ENCODE measurements at regions not wholly inside any gene's neighbourhood (a gene's known extent, or its start where the extent isn't known, plus 50 kb on each side); places are given as distances from the start of the nearest gene placed in this dataset.

DNA sequence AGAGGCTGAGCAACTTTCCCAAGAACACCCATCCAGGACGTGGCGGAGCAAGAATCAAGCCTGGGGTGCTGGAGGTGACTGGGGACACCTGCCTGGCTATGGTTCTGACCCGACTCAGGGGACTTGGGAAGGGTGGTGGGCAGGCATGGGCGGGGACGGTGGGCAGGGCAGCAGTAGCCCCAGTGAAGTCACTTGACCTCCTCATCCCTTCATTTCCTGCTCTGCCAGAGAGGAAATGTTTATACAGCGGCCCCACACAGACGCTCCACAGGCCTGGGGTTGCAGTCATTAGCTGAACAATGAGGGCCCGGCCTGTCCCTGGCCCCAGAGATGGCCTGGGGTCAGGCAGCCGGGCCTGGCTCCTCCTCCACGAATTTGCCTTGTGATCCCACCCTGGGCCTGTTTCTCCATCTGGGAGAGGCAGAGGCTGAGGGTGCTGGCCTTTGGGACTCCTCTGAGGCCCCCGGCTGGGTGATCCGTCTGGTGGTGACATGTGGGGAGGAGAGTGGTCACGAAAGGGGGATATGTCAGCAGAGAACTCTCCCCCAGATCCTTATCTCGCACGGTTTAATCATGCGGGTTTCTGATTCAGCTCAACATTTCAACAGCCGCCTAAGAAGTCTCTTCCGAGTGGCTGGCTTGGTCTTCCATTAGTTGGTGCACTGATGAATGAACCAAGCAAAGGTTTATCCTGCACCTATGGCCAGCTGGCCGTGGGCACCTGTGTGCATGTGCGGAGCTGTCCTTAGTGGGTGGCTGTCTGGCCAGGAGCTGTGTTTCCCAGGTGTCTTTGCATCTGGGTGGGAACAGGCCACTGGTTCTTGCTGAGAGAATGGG, 175.9 kb downstream of the IRF8 start:
- no peaks in the 10 kb centered on the region for H3K27me3 ChIP-seq (ENCODE audit: insufficient read depth, poor library complexity, severe bottlenecking)
- TF ChIP-seq, protein P1, sequence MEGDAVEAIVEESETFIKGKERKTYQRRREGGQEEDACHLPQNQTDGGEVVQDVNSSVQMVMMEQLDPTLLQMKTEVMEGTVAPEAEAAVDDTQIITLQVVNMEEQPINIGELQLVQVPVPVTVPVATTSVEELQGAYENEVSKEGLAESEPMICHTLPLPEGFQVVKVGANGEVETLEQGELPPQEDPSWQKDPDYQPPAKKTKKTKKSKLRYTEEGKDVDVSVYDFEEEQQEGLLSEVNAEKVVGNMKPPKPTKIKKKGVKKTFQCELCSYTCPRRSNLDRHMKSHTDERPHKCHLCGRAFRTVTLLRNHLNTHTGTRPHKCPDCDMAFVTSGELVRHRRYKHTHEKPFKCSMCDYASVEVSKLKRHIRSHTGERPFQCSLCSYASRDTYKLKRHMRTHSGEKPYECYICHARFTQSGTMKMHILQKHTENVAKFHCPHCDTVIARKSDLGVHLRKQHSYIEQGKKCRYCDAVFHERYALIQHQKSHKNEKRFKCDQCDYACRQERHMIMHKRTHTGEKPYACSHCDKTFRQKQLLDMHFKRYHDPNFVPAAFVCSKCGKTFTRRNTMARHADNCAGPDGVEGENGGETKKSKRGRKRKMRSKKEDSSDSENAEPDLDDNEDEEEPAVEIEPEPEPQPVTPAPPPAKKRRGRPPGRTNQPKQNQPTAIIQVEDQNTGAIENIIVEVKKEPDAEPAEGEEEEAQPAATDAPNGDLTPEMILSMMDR (IDR thresholded peaks at IDR 0.05; ENCODE audit: insufficient read depth, low read length): no peak
- no peak for TF ChIP-seq POLR2AphosphoS5 (IDR thresholded peaks at IDR 0.05; ENCODE audit: low read depth)
- no peak for DNase-seq (ENCODE audit: low read depth in 1 of 2, low spot score in 1 of 2)
- no peak overlapping the region for H3K4me3 ChIP-seq (replicated peaks; ENCODE audit: insufficient read depth, low read length)
- no peak overlapping the region for H3K27ac ChIP-seq (replicated peaks)

DNA sequence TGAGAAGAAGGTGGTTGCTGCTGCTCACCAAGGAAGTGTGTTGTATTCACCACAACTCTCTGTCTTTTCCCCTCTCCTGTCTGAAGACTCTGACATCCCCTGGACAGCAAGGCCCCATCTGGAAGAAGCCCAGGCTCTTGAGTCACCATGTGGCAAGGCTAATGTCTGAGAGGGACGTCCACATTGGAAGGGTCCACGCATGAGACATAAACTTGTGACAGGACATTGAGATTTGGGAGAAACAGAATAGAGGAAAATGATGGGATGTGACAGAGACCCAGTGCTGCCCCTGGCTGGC, 176.5 kb downstream of the IRF8 start:
- DNase-seq (ENCODE audit: low read depth in 1 of 2, low spot score in 1 of 2): no peak
- no peaks in the 10 kb centered on the region for H3K27me3 ChIP-seq (ENCODE audit: insufficient read depth, poor library complexity, severe bottlenecking)
- H3K27ac ChIP-seq (replicated peaks): no peak overlapping the region
- no peak for TF ChIP-seq POLR2AphosphoS5 (IDR thresholded peaks at IDR 0.05; ENCODE audit: low read depth)
- TF ChIP-seq, protein P2, sequence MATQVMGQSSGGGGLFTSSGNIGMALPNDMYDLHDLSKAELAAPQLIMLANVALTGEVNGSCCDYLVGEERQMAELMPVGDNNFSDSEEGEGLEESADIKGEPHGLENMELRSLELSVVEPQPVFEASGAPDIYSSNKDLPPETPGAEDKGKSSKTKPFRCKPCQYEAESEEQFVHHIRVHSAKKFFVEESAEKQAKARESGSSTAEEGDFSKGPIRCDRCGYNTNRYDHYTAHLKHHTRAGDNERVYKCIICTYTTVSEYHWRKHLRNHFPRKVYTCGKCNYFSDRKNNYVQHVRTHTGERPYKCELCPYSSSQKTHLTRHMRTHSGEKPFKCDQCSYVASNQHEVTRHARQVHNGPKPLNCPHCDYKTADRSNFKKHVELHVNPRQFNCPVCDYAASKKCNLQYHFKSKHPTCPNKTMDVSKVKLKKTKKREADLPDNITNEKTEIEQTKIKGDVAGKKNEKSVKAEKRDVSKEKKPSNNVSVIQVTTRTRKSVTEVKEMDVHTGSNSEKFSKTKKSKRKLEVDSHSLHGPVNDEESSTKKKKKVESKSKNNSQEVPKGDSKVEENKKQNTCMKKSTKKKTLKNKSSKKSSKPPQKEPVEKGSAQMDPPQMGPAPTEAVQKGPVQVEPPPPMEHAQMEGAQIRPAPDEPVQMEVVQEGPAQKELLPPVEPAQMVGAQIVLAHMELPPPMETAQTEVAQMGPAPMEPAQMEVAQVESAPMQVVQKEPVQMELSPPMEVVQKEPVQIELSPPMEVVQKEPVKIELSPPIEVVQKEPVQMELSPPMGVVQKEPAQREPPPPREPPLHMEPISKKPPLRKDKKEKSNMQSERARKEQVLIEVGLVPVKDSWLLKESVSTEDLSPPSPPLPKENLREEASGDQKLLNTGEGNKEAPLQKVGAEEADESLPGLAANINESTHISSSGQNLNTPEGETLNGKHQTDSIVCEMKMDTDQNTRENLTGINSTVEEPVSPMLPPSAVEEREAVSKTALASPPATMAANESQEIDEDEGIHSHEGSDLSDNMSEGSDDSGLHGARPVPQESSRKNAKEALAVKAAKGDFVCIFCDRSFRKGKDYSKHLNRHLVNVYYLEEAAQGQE (IDR thresholded peaks at IDR 0.05; ENCODE audit: insufficient replicate concordance, low read depth): no peak
- TF ChIP-seq, protein P1 (IDR thresholded peaks at IDR 0.05; ENCODE audit: insufficient read depth, low read length): no peak
- no peak for TF ChIP-seq GABPA (IDR thresholded peaks at IDR 0.05; ENCODE audit: low read depth)
- no peak for TF ChIP-seq SPI1 (IDR thresholded peaks at IDR 0.05; ENCODE audit: borderline replicate concordance, low read depth)
- H3K4me3 ChIP-seq (replicated peaks; ENCODE audit: insufficient read depth, low read length): no peak overlapping the region

DNA sequence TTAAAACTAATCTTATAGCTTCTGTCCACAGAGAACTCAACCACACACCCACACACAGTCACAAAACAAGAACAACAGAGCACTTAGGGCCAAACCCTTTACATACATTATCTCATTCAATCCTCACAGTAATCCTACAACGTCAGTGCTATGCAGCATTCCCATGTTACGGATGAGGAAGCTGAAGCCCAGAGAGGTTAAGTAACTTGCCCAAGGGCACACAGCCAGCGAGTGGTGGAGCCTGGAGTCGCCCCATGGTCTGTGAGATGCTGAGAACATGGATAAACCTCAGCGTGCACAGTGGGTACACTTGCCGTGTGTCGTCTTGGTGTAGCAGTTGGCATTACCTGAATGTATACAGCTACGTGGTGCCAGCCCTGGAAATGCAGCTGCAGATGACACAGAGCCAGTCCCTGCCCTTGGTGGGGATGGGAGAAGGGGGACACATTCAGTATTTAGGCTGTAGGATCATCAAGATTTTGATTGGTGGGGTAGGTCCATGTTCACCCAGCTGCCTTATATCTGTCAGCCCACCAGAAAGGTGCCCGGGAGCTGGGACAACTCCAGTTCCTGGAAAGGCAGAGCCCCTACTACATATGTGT, 177.0 kb downstream of the IRF8 start:
- Histone ChIP-seq H3K27me3 (ENCODE audit: insufficient read depth, poor library complexity, severe bottlenecking) (no peaks in the 10 kb centered on the region), H3K27ac (replicated peaks) (no peak overlapping the region), H3K4me3 (replicated peaks; ENCODE audit: insufficient read depth, low read length) (no peak overlapping the region)
- DNase-seq (ENCODE audit: low read depth in 1 of 2, low spot score in 1 of 2): no peak
- TF ChIP-seq POLR2AphosphoS5 (IDR thresholded peaks at IDR 0.05; ENCODE audit: low read depth) (no peak), SPI1 (IDR thresholded peaks at IDR 0.05; ENCODE audit: borderline replicate concordance, low read depth) (no peak), GABPA (IDR thresholded peaks at IDR 0.05; ENCODE audit: low read depth) (no peak)
- TF ChIP-seq, protein P2 (IDR thresholded peaks at IDR 0.05; ENCODE audit: insufficient replicate concordance, low read depth): no peak
- TF ChIP-seq, protein P1 (IDR thresholded peaks at IDR 0.05; ENCODE audit: insufficient read depth, low read length): no peak

Measured in HL-60 (cell line).